ENCODE measurements at regions not wholly inside any gene's neighbourhood (a gene's known extent, or its start where the extent isn't known, plus 50 kb on each side); places are given as distances from the start of the nearest gene placed in this dataset.

- TF ChIP-seq CTCF (IDR thresholded peaks at IDR 0.05) (no peak), EZH2phosphoT487 (IDR thresholded peaks at IDR 0.05) (no peak)
Measured at GRCh38 chr4:22071749-22072148, 123.2 kb upstream of the KCNIP4 start.

Data from neural progenitor cell (in vitro differentiated cells).